ENCODE measurements at regions not wholly inside any gene's neighbourhood (a gene's known extent, or its start where the extent isn't known, plus 50 kb on each side); places are given as distances from the start of the nearest gene placed in this dataset.

GRCh38 chr5:67281874-67282273 is 85.3 kb upstream of the CD180 start:
- no peak for DNase-seq (ENCODE audit: low read depth in 2 of 2)

GRCh38 chr5:67273689-67274356 is 77.2 kb upstream of the CD180 start:
- no peak for DNase-seq (ENCODE audit: low read depth in 2 of 2)

GRCh38 chr5:67272453-67273130 is 76.0 kb upstream of the CD180 start:
- DNase-seq (ENCODE audit: low read depth in 2 of 2): no peak

GRCh38 chr5:67268231-67269021 is 71.8 kb upstream of the CD180 start:
- no peak for DNase-seq (ENCODE audit: low read depth in 2 of 2)

- DNase-seq (ENCODE audit: low read depth in 2 of 2): no peak
Observed at GRCh38 chr5:67267512-67268216, 71.1 kb upstream of the CD180 start.

GRCh38 chr5:67266654-67267350 is 70.2 kb upstream of the CD180 start:
- no peak for DNase-seq (ENCODE audit: low read depth in 2 of 2)

- no peak for DNase-seq (ENCODE audit: low read depth in 2 of 2)
Observed at GRCh38 chr5:67265951-67266350, 69.4 kb upstream of the CD180 start.

- no peak for DNase-seq (ENCODE audit: low read depth in 2 of 2)
Observed at GRCh38 chr5:67263656-67264408, 67.2 kb upstream of the CD180 start.

GRCh38 chr5:67262956-67263355 is 66.4 kb upstream of the CD180 start:
- no peak for DNase-seq (ENCODE audit: low read depth in 2 of 2)

- DNase-seq (ENCODE audit: low read depth in 2 of 2): no peak
Observed at GRCh38 chr5:67262206-67262605, 65.6 kb upstream of the CD180 start.

GRCh38 chr5:67259548-67260215 is 63.1 kb upstream of the CD180 start:
- no peak for DNase-seq (ENCODE audit: low read depth in 2 of 2)

- DNase-seq (ENCODE audit: low read depth in 2 of 2): no peak
Observed at GRCh38 chr5:67257500-67257899, 60.9 kb upstream of the CD180 start.

GRCh38 chr5:67257077-67257476 is 60.5 kb upstream of the CD180 start:
- DNase-seq (ENCODE audit: low read depth in 2 of 2): no peak

GRCh38 chr5:67255881-67256280 is 59.3 kb upstream of the CD180 start:
- no peak for DNase-seq (ENCODE audit: low read depth in 2 of 2)

GRCh38 chr5:67253911-67254310 is 57.3 kb upstream of the CD180 start:
- no peak for DNase-seq (ENCODE audit: low read depth in 2 of 2)

- DNase-seq (ENCODE audit: low read depth in 2 of 2): no peak
Observed at GRCh38 chr5:67249590-67249895, 52.9 kb upstream of the CD180 start.

GRCh38 chr5:67248703-67249589 is 52.3 kb upstream of the CD180 start:
- no peak for DNase-seq (ENCODE audit: low read depth in 2 of 2)

- DNase-seq (ENCODE audit: low read depth in 2 of 2): no peak
Observed at GRCh38 chr5:67246546-67247268, 50.1 kb upstream of the CD180 start.
